CD4-positive, alpha-beta memory T cell (primary cell): ENCODE measurements at regions not wholly inside any gene's neighbourhood (a gene's known extent, or its start where the extent isn't known, plus 50 kb on each side); places are given as distances from the start of the nearest gene placed in this dataset.

Source experiments
- CTCF ChIA-PET: fragments of 350-600 bp; sonication (Branson Sonifier 250); formaldehyde crosslinking; loops from one replicate; lab custom pipeline; 2021; ENCODE audit warnings: inconsistent platforms; ENCODE audit not compliant: partially characterized antibody; lab: Charles Lee
- POLR2A ChIA-PET: fragments of 350-600 bp; sonication (Branson Sonifier 250); formaldehyde crosslinking; loops from one replicate; lab custom pipeline; 2021; ENCODE audit not compliant: partially characterized antibody; lab: Charles Lee
- DNase-seq, 5 donors: peaks; one replicate each; pipeline versions ENCODE4 v3.0.0 to v3.0.0-alpha.2; 2020 to 2022; ENCODE audit warnings: mixed read lengths in 1 of 5
- H3K27ac ChIP-seq: one replicate; pipeline ENCODE4 v1.7.0; 2013; ENCODE audit warnings: low read depth, low read length
- H3K27me3 ChIP-seq: 2 replicates; pipeline ENCODE4 v1.7.0; 2013; ENCODE audit warnings: mild to moderate bottlenecking, low read length, moderate library complexity; ENCODE audit not compliant: insufficient read depth
- H3K36me3 ChIP-seq: 2 replicates; pipeline ENCODE4 v1.7.0; 2013; ENCODE audit warnings: mild to moderate bottlenecking, low read length, moderate library complexity; ENCODE audit not compliant: insufficient read depth
- H3K4me1 ChIP-seq: 2 replicates; pipeline ENCODE4 v1.7.0; 2013; ENCODE audit warnings: mild to moderate bottlenecking, low read length, moderate library complexity; ENCODE audit not compliant: insufficient read depth
- H3K4me3 ChIP-seq, 2 donors: one replicate each; pipeline ENCODE4 v1.7.0; 2013; ENCODE audit warnings: low read length in 2 of 2, mild to moderate bottlenecking in 1 of 2
- H3K9me3 ChIP-seq, 2 donors: one replicate each; pipeline ENCODE4 v1.7.0; 2013; ENCODE audit warnings: low read length in 2 of 2, control low read depth in 1 of 2; ENCODE audit not compliant: control insufficient read depth in 1 of 2
- H3K27ac Mint-ChIP-seq, 7 donors: one replicate each; pipeline ENCODE4 v1.8.0; 2020 to 2021; ENCODE audit warnings: mixed read lengths in 7 of 7, mild to moderate bottlenecking in 6 of 7, inconsistent platforms in 3 of 7, moderate library complexity in 3 of 7
- H3K27me3 Mint-ChIP-seq, 2 donors: one replicate each; pipeline ENCODE4 v1.8.0; 2020 to 2021; ENCODE audit warnings: mixed read lengths in 2 of 2
- H3K36me3 Mint-ChIP-seq, 2 donors: one replicate each; pipeline ENCODE4 v1.8.0; 2020 to 2021; ENCODE audit warnings: mixed read lengths in 2 of 2, inconsistent platforms in 1 of 2, mild to moderate bottlenecking in 1 of 2
- H3K4me1 Mint-ChIP-seq, 4 donors: one replicate each; pipeline ENCODE4 v1.8.0; 2020 to 2021; ENCODE audit warnings: mixed read lengths in 4 of 4, mild to moderate bottlenecking in 1 of 4
- H3K4me3 Mint-ChIP-seq, 8 donors: one replicate each; pipeline ENCODE4 v1.8.0; 2020 to 2021; ENCODE audit warnings: mixed read lengths in 8 of 8, mild to moderate bottlenecking in 7 of 8, moderate library complexity in 6 of 8, inconsistent platforms in 3 of 8
- H3K9me3 Mint-ChIP-seq, 8 donors: one replicate each; pipeline ENCODE4 v1.8.0; 2020 to 2021; ENCODE audit warnings: mixed read lengths in 8 of 8, mild to moderate bottlenecking in 5 of 8, inconsistent platforms in 3 of 8, moderate library complexity in 1 of 8
- intact Hi-C: fragments of 100-400 bp; cut with micrococcal nuclease; formaldehyde crosslinking; loops from one replicate; pipeline ENCODE4 v1.15.1; 2023

DNA sequence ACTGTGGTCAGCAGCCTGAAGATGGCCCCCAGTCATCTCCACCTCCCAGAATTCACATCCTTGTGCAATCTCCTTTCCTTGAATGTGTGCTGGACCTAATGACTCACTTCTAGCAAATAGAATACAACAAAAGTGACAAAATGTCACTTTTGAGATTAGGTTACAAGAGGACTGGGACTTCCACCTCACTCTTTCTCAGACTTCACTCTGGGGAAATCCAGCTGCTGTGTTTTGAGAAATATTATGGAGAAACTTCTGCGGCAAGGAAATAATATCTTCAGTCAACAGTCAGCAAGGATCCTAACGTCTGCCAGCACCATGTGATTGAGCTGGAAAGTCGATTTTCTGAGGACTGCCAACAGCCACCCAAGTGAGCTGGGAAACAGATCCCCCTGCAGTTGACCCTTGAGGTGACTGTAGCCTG, 70.5 kb upstream of the GADD45A start:
- intact Hi-C loops: no loop called here
- no peak for DNase-seq
- Histone ChIP-seq H3K9me3 (no peaks in the 10 kb centered on the region), H3K36me3 (no peaks in the 10 kb centered on the region), H3K4me1 (no peaks in the 10 kb centered on the region), H3K27ac (no peak overlapping the region), H3K27me3 (no peaks in the 10 kb centered on the region), H3K4me3 (no peak overlapping the region)
- CTCF ChIA-PET: interaction anchor here (1.8 kb wide), 1 partner anchor 145 kb away, joined by 4 read pairs; no protein-coding TSS in a partner anchor
- POLR2A ChIA-PET: no interaction called here
- H3K27ac Mint-ChIP-seq: peak overlapping the region in 1 of 7 donors; percentile 2
- no peaks in the 10 kb centered on the region for H3K4me1 Mint-ChIP-seq
- H3K4me3 Mint-ChIP-seq: no peak overlapping the region
- H3K27me3 Mint-ChIP-seq: peaks cover 21 to 27% of the 10 kb centered on the region in 2 donors
- no peaks in the 10 kb centered on the region for H3K36me3 Mint-ChIP-seq
- H3K9me3 Mint-ChIP-seq: peaks cover 0 to 5% (median 0%) of the 10 kb centered on the region in 8 donors

DNA sequence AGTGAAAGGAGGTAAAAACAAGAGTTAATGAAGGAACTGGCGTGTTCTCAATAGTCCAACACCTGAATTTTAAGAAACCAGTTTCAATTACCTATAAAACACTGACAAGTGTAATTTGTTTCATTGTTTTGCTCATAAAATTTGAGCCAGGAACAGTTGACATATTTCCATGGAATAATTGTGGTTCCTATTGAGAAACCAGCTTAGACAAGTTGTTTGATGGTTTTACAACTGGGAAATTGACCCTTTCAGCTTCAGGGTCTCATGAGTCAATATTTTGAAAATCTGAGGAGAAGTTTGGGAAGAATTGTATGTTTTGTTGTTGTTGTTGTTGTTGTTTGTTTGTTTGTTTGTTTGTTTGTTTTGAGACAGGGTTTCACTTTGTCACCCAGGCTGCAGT, 69.1 kb upstream of the GADD45A start:
- H3K27ac Mint-ChIP-seq: no peak overlapping the region
- CTCF ChIA-PET: no interaction called here
- DNase-seq: no peak
- no peaks in the 10 kb centered on the region for H3K36me3 Mint-ChIP-seq
- Histone ChIP-seq H3K4me1 (no peaks in the 10 kb centered on the region), H3K4me3 (no peak overlapping the region), H3K27me3 (no peaks in the 10 kb centered on the region), H3K9me3 (no peaks in the 10 kb centered on the region), H3K27ac (no peak overlapping the region), H3K36me3 (no peaks in the 10 kb centered on the region)
- POLR2A ChIA-PET: no interaction called here
- H3K4me1 Mint-ChIP-seq: no peaks in the 10 kb centered on the region
- intact Hi-C loops: no loop called here
- H3K9me3 Mint-ChIP-seq: peaks cover 0 to 5% (median 0%) of the 10 kb centered on the region in 8 donors
- H3K4me3 Mint-ChIP-seq: no peak overlapping the region
- H3K27me3 Mint-ChIP-seq: peaks cover 23 to 31% of the 10 kb centered on the region in 2 donors

DNA sequence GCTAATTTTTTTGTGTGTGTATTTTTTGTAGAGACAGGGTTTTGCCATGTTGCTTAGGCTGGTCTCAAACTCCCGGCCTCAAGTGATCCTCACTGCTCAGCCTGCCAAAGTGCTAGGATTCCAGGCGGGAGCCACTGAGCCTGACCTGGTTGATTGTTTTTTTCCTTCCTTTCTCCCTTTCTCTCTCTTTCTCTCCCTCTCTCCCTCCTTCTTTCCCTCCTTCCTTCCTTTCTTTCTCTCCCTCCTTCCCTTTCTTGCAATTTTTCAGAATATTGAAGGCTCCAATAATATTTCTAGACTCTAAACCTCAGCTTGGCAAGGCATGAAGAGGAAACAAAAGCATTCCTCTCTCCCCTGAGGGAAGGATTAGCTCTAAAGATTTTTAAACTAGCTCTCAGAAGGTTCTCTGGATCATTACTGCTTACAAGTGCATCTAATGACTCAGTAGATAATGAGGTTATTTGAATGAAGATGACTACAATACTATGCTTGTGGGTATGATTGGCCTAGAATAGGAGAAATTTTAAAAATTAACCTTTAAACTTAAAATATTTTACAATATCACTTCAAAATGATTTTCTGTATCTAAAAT, 68.5 kb upstream of the GADD45A start:
- H3K4me3 ChIP-seq: no peak overlapping the region
- H3K27ac ChIP-seq: no peak overlapping the region
- no peaks in the 10 kb centered on the region for H3K27me3 ChIP-seq
- Mint-ChIP-seq H3K4me1 (no peaks in the 10 kb centered on the region), H3K4me3 (no peak overlapping the region), H3K9me3 (peaks cover 0 to 5% (median 0%) of the 10 kb centered on the region in 8 donors), H3K27me3 (peaks cover 20 to 27% of the 10 kb centered on the region in 2 donors), H3K27ac (no peak overlapping the region), H3K36me3 (no peaks in the 10 kb centered on the region)
- POLR2A ChIA-PET: no interaction called here
- H3K36me3 ChIP-seq: no peaks in the 10 kb centered on the region
- CTCF ChIA-PET: interaction anchor here (0.6 kb wide), 1 partner anchor 16 kb away, joined by 3 read pairs; no protein-coding TSS in a partner anchor
- intact Hi-C loops: no loop called here
- no peaks in the 10 kb centered on the region for H3K4me1 ChIP-seq
- no peaks in the 10 kb centered on the region for H3K9me3 ChIP-seq
- no peak for DNase-seq

DNA sequence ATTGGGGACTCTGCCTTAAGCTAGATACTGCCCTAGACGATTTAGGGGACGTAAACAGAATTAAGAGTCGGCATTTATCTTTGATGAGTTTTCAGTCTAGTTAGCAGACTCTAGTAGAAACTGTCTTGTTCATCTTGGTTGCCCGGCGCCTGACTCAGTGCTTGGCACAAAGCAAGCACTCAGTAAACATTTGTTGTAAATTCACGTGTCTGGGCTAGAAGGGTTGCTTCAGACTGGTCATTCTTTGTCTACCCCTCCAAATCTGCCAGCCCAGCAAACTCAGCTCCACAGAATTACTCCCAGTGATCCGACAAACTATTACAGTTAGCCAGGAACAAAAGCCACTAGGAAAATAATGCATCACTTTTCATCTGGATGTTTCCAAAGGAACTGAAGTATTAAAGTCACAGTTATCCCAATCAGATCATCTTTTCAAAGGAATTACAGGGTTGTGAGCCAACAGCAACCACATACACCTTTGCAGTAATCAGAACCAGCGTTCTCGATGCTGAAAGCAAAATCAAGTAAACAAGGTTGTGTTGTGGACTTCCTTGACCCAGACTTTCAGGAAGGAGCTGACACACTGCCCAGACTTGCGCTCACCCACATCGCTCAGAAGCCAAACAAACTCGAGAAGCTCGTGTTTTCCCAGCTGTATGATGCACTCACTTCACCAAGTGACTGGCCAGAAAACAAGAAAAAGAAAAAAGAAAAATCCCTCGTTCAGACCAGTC, 66.5 kb upstream of the GADD45A start:
- Mint-ChIP-seq H3K4me3 (no peak overlapping the region), H3K4me1 (no peaks in the 10 kb centered on the region), H3K36me3 (no peaks in the 10 kb centered on the region), H3K27me3 (peaks cover 19 to 27% of the 10 kb centered on the region in 2 donors), H3K9me3 (peaks cover 0 to 5% (median 0%) of the 10 kb centered on the region in 8 donors), H3K27ac (no peak overlapping the region)
- Histone ChIP-seq H3K27me3 (no peaks in the 10 kb centered on the region), H3K27ac (no peak overlapping the region), H3K4me3 (no peak overlapping the region), H3K9me3 (no peaks in the 10 kb centered on the region), H3K36me3 (no peaks in the 10 kb centered on the region), H3K4me1 (no peaks in the 10 kb centered on the region)
- no peak for DNase-seq
- ChIA-PET CTCF (interaction anchor here (1.0 kb wide), 2 partner anchors 27 to 57 kb away, joined by 3 read pairs; no protein-coding TSS in a partner anchor), POLR2A (no interaction called here)
- intact Hi-C loops: no loop called here

DNA sequence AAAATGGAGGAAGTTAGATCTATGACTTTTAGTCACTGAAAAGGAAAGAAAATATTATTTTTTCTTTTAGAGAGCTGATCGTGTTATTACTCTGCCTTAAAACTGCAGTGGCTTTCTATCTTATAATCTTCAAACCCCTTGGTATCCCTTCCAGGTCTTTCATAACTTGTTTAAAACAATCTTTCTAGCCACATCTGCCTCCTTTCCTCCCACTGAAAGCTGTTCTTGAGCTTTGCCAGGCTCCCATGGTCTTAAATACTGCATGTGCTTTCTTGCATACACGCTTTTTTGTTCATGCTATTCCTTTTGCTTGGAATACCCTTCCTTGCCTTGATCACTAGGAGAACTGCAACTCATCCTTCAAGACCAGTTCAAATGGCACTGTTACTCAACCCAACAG, 65.9 kb upstream of the GADD45A start:
- POLR2A ChIA-PET: no interaction called here
- no peak overlapping the region for H3K4me3 Mint-ChIP-seq

DNA sequence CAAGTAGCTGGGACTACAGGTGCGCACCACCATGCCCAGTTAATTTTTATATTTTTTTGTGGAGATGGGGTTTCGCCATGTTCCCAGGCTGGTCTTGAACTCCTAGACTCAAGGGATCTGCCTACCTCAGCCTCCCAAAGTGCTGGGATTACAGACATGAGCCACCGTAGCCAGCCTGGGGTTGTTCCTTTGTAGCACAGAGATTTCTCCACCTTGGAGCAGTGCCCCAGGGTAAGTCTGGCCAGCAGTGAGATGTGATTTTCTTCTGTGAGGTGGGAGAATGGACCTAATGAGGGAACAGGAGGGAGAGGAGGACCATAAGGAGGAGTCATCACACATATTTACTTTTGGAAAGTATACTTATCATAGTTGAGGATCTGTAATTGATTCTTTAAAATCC, 61.1 kb upstream of the GADD45A start:
- CTCF ChIA-PET: interaction anchor here (0.6 kb wide), 1 partner anchor 142 kb away, joined by 4 read pairs; no protein-coding TSS in a partner anchor
- Histone ChIP-seq H3K9me3 (no peaks in the 10 kb centered on the region), H3K27me3 (no peaks in the 10 kb centered on the region), H3K36me3 (no peaks in the 10 kb centered on the region), H3K4me3 (no peak overlapping the region), H3K4me1 (no peaks in the 10 kb centered on the region), H3K27ac (no peak overlapping the region)
- peak overlapping the region in 2 of 7 donors; percentile 52 to 65 for H3K27ac Mint-ChIP-seq
- H3K4me1 Mint-ChIP-seq: no peaks in the 10 kb centered on the region
- peaks cover 4 to 8% of the 10 kb centered on the region in 2 donors for H3K27me3 Mint-ChIP-seq
- H3K4me3 Mint-ChIP-seq: no peak overlapping the region
- POLR2A ChIA-PET: no interaction called here
- intact Hi-C loops: no loop called here
- no peak for DNase-seq
- no peaks in the 10 kb centered on the region for H3K36me3 Mint-ChIP-seq
- H3K9me3 Mint-ChIP-seq: peaks cover 0 to 8% (median 0%) of the 10 kb centered on the region in 8 donors

More for the DNA sequence above, 65.9 kb upstream of the GADD45A start:
- H3K36me3 ChIP-seq: no peaks in the 10 kb centered on the region
- H3K36me3 Mint-ChIP-seq: no peaks in the 10 kb centered on the region
- DNase-seq: no peak
- no peak overlapping the region for H3K27ac ChIP-seq
- no peak overlapping the region for H3K27ac Mint-ChIP-seq
- no peaks in the 10 kb centered on the region for H3K4me1 Mint-ChIP-seq
- no peak overlapping the region for H3K4me3 ChIP-seq
- no peaks in the 10 kb centered on the region for H3K9me3 ChIP-seq
- no peaks in the 10 kb centered on the region for H3K27me3 ChIP-seq
- peaks cover 0 to 5% (median 0%) of the 10 kb centered on the region in 8 donors for H3K9me3 Mint-ChIP-seq
- CTCF ChIA-PET: interaction anchor here (1.0 kb wide), 2 partner anchors 27 to 58 kb away, joined by 3 read pairs; no protein-coding TSS in a partner anchor
- intact Hi-C loops: no loop called here
- H3K4me1 ChIP-seq: no peaks in the 10 kb centered on the region
- H3K27me3 Mint-ChIP-seq: peaks cover 20 to 27% of the 10 kb centered on the region in 2 donors

DNA sequence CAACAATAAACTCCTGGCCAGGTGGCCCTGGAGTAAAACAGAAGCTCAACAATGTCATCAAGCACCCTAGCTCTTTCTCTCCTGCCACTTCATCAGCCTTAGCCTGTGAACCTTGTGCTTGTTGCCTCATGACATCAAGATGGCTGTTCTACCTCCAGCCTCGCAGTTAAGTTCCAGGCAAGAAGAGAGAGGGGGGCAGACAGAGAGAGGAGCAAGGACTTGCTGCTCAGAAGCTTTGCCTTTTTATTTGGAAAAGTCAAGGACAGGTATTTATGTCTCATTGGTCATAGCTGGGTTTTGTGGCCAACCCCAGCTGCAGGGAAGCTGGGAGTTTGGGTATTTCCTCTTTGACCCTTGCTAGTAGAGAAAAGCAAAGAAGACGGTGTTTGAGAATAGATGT, 60.3 kb upstream of the GADD45A start:
- no peak overlapping the region for H3K4me3 Mint-ChIP-seq
- no peaks in the 10 kb centered on the region for H3K36me3 ChIP-seq
- no peak overlapping the region for H3K4me3 ChIP-seq
- no peaks in the 10 kb centered on the region for H3K9me3 ChIP-seq
- H3K27me3 ChIP-seq: no peaks in the 10 kb centered on the region
- peaks cover 2 to 4% of the 10 kb centered on the region in 2 donors for H3K27me3 Mint-ChIP-seq
- intact Hi-C loops: no loop called here
- no peaks in the 10 kb centered on the region for H3K4me1 Mint-ChIP-seq
- H3K9me3 Mint-ChIP-seq: peaks cover 0 to 8% (median 0%) of the 10 kb centered on the region in 8 donors
- POLR2A ChIA-PET: no interaction called here
- CTCF ChIA-PET: interaction anchor here (0.6 kb wide), 1 partner anchor 31 kb away, joined by 4 read pairs; no protein-coding TSS in a partner anchor
- DNase-seq: no peak
- no peaks in the 10 kb centered on the region for H3K4me1 ChIP-seq
- no peaks in the 10 kb centered on the region for H3K36me3 Mint-ChIP-seq
- H3K27ac ChIP-seq: no peak overlapping the region
- no peak overlapping the region for H3K27ac Mint-ChIP-seq
